ENCODE measurements at regions not wholly inside any gene's neighbourhood (a gene's known extent, or its start where the extent isn't known, plus 50 kb on each side); places are given as distances from the start of the nearest gene placed in this dataset.
"Not testable (repeated sequence)": the region's sequence is repeated elsewhere in the genome, so short reads cannot be mapped to it uniquely, and the experiment has no call there.

- not testable (repeated sequence) for H3K9me3 Mint-ChIP-seq; H3K27me3 ChIP-seq (ENCODE audit: insufficient read depth); H3K4me1 ChIP-seq (ENCODE audit: insufficient read depth); H4K20me1 ChIP-seq (replicated peaks; ENCODE audit: insufficient read depth); H3K4me3 ChIP-seq; H3K36me3 Mint-ChIP-seq (ENCODE audit: low read depth); H3K79me2 ChIP-seq (replicated peaks; ENCODE audit: insufficient read depth); H2AFZ ChIP-seq; H3K36me3 ChIP-seq (ENCODE audit: insufficient read depth); H3F3A ChIP-seq (replicated peaks; ENCODE audit: low read depth); H3K9me2 ChIP-seq (ENCODE audit: insufficient read depth); H3K27me3 Mint-ChIP-seq (ENCODE audit: insufficient read depth, low read depth, poor library complexity)
- DNase-seq (ENCODE audit: low spot score): peak; percentile 76
- peak; percentile 95 for ATAC-seq
- H3K4me2 ChIP-seq: 0 out of 2 replicates have a peak overlapping the region, but pooled peaks have one; percentile 6
- peak overlapping the region; percentile 15; the same call in 1 of the 2 replicates for H3K27ac ChIP-seq (ENCODE audit: low read depth)
- Mint-ChIP-seq H3K27ac (peak overlapping the region; percentile 68), H3K4me1 (peaks cover 30% of the 10 kb centered on the region), H3K4me3 (peak overlapping the region; percentile 40)
Observed at GRCh38 chr1:845641-846040, 78.1 kb upstream of the SAMD11 start.

GRCh38 chr1:849873-850272 is 73.8 kb upstream of the SAMD11 start:
- not testable (repeated sequence) for H3K27me3 Mint-ChIP-seq (ENCODE audit: insufficient read depth, low read depth, poor library complexity); ATAC-seq

DNA sequence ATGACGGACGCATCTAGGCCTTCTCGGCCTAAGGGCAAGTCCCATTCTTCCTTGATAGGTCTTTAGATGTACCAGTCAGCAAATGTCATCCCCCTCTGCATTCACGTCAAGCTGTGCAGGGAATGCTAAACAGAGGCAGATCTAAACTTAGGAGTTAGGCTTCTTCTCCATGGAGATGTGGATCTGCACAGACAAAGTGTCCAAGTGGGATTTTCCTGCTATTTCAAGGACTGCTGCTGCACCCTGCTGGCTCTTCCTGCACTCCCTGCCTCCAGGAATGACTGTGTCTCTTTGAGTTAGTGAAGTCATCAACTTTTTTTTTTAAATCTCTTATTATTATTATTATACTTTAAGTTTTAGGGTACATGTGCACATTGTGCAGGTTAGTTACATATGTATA is 73.4 kb upstream of the SAMD11 start:
- H4K20me1 ChIP-seq (replicated peaks; ENCODE audit: insufficient read depth); H3K4me2 ChIP-seq; H3K36me3 ChIP-seq (ENCODE audit: insufficient read depth); H3K9me3 Mint-ChIP-seq; H3F3A ChIP-seq (replicated peaks; ENCODE audit: low read depth); H3K4me3 Mint-ChIP-seq; H3K36me3 Mint-ChIP-seq (ENCODE audit: low read depth); H3K9me2 ChIP-seq (ENCODE audit: insufficient read depth); H3K4me1 ChIP-seq (ENCODE audit: insufficient read depth); H3K27me3 ChIP-seq (ENCODE audit: insufficient read depth); H3K27me3 Mint-ChIP-seq (ENCODE audit: insufficient read depth, low read depth, poor library complexity); H3K27ac ChIP-seq (ENCODE audit: low read depth); DNase-seq (ENCODE audit: low spot score); H3K4me3 ChIP-seq; ATAC-seq; H2AFZ ChIP-seq; H3K27ac Mint-ChIP-seq; H3K79me2 ChIP-seq (replicated peaks; ENCODE audit: insufficient read depth): not testable (repeated sequence)
- peaks cover 15% of the 10 kb centered on the region for H3K4me1 Mint-ChIP-seq

More at GRCh38 chr1:849873-850272, 73.8 kb upstream of the SAMD11 start:
- not testable (repeated sequence) for H4K20me1 ChIP-seq (replicated peaks; ENCODE audit: insufficient read depth); H3K27ac ChIP-seq (ENCODE audit: low read depth); H3K4me2 ChIP-seq; H3K4me3 ChIP-seq; H3K79me2 ChIP-seq (replicated peaks; ENCODE audit: insufficient read depth); H3K36me3 ChIP-seq (ENCODE audit: insufficient read depth); H3K36me3 Mint-ChIP-seq (ENCODE audit: low read depth); H3K4me3 Mint-ChIP-seq; H3K9me2 ChIP-seq (ENCODE audit: insufficient read depth); H3K27ac Mint-ChIP-seq; DNase-seq (ENCODE audit: low spot score); H3K4me1 ChIP-seq (ENCODE audit: insufficient read depth); H3K9me3 Mint-ChIP-seq; H2AFZ ChIP-seq; H3K27me3 ChIP-seq (ENCODE audit: insufficient read depth); H3F3A ChIP-seq (replicated peaks; ENCODE audit: low read depth)
- H3K4me1 Mint-ChIP-seq: peaks cover 18% of the 10 kb centered on the region

- H3K4me3 ChIP-seq; H4K20me1 ChIP-seq (replicated peaks; ENCODE audit: insufficient read depth); H3K27ac ChIP-seq (ENCODE audit: low read depth); H3F3A ChIP-seq (replicated peaks; ENCODE audit: low read depth); H3K27me3 ChIP-seq (ENCODE audit: insufficient read depth); H3K79me2 ChIP-seq (replicated peaks; ENCODE audit: insufficient read depth); H3K4me2 ChIP-seq; H2AFZ ChIP-seq; H3K27ac Mint-ChIP-seq; H3K36me3 ChIP-seq (ENCODE audit: insufficient read depth); H3K4me1 ChIP-seq (ENCODE audit: insufficient read depth); DNase-seq (ENCODE audit: low spot score); H3K9me3 Mint-ChIP-seq; H3K4me1 Mint-ChIP-seq; ATAC-seq; H3K36me3 Mint-ChIP-seq (ENCODE audit: low read depth); H3K4me3 Mint-ChIP-seq; H3K27me3 Mint-ChIP-seq (ENCODE audit: insufficient read depth, low read depth, poor library complexity); H3K9me2 ChIP-seq (ENCODE audit: insufficient read depth): not testable (repeated sequence)
Observed at GRCh38 chr1:851398-851797, 72.3 kb upstream of the SAMD11 start.

- H3K27me3 Mint-ChIP-seq (ENCODE audit: insufficient read depth, low read depth, poor library complexity); DNase-seq (ENCODE audit: low spot score); H4K20me1 ChIP-seq (replicated peaks; ENCODE audit: insufficient read depth); H3K9me2 ChIP-seq (ENCODE audit: insufficient read depth); ATAC-seq; H3K4me1 ChIP-seq (ENCODE audit: insufficient read depth); H3K4me2 ChIP-seq; H3K27ac Mint-ChIP-seq; H3F3A ChIP-seq (replicated peaks; ENCODE audit: low read depth); H3K36me3 ChIP-seq (ENCODE audit: insufficient read depth); H3K4me1 Mint-ChIP-seq; H3K4me3 ChIP-seq; H3K9me3 Mint-ChIP-seq; H3K36me3 Mint-ChIP-seq (ENCODE audit: low read depth); H3K79me2 ChIP-seq (replicated peaks; ENCODE audit: insufficient read depth); H3K4me3 Mint-ChIP-seq; H3K27me3 ChIP-seq (ENCODE audit: insufficient read depth); H3K27ac ChIP-seq (ENCODE audit: low read depth); H2AFZ ChIP-seq: not testable (repeated sequence)
Observed at GRCh38 chr1:851841-852240, 71.9 kb upstream of the SAMD11 start.

GRCh38 chr1:855202-855981 is 68.3 kb upstream of the SAMD11 start:
- H3K4me2 ChIP-seq; H3K4me3 ChIP-seq; DNase-seq (ENCODE audit: low spot score); H3K79me2 ChIP-seq (replicated peaks; ENCODE audit: insufficient read depth); H3K27ac Mint-ChIP-seq; H3K9me3 Mint-ChIP-seq; H4K20me1 ChIP-seq (replicated peaks; ENCODE audit: insufficient read depth); H2AFZ ChIP-seq; H3F3A ChIP-seq (replicated peaks; ENCODE audit: low read depth); H3K36me3 ChIP-seq (ENCODE audit: insufficient read depth); H3K4me3 Mint-ChIP-seq; H3K4me1 ChIP-seq (ENCODE audit: insufficient read depth); ATAC-seq; H3K27me3 ChIP-seq (ENCODE audit: insufficient read depth); H3K9me2 ChIP-seq (ENCODE audit: insufficient read depth); H3K36me3 Mint-ChIP-seq (ENCODE audit: low read depth); H3K27me3 Mint-ChIP-seq (ENCODE audit: insufficient read depth, low read depth, poor library complexity); H3K27ac ChIP-seq (ENCODE audit: low read depth): not testable (repeated sequence)
- peaks cover 14% of the 10 kb centered on the region for H3K4me1 Mint-ChIP-seq
